GM18520 (cell line): ENCODE measurements at regions not wholly inside any gene's neighbourhood (a gene's known extent, or its start where the extent isn't known, plus 50 kb on each side); places are given as distances from the start of the nearest gene placed in this dataset.
"Not testable (repeated sequence)": the region's sequence is repeated elsewhere in the genome, so short reads cannot be mapped to it uniquely, and the experiment has no call there.

Source experiments
- ATAC-seq: cut with Tn5 transposase; IDR thresholded peaks from one replicate; pipeline ENCODE4 v1.9.1; 2021; ENCODE audit not compliant: unreplicated experiment

DNA sequence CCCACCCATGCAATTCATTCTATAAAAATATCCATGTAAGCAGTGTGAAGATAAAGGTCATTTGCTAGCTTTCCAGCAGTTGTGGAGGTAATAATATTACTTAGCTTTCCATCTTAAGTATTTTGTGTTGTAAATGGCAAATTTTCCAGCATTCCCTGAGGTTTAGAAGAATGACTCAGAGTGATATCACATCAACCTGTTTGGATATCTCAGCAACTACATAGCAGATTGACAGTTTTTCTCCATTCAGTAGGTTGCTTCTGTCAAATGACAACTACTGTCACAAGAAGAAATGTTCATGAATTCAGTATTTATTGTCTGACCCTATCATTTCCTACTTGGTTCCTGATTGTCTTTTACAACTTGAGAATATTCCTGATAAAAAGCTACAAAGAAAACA is 434.9 kb upstream of the GALNTL6 start:
- ATAC-seq, result no peak

DNA sequence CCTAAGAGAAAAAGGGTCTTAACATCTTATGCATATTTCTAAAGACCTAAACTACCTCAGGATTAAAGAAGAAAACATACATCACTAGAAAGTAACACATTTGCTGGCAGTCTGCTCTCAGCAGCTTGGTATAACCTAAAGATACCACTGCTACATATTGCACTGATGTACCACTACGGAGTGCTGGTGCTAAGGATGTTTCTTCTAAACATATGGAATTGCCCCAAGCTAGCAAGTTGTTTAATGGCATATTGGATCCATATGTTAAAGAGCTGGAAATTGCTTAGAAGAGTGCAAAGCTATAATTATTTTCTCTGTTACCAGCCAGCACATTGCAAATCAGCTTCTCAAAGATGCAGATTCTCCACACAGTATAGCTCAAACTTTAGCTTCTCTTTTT is 436.5 kb upstream of the GALNTL6 start:
- no peak for ATAC-seq

GRCh38 chr4:171353535-171353934 is 459.7 kb upstream of the GALNTL6 start:
- ATAC-seq, result no peak

GRCh38 chr4:171348090-171348489 is 465.1 kb upstream of the GALNTL6 start:
- no peak for ATAC-seq

DNA sequence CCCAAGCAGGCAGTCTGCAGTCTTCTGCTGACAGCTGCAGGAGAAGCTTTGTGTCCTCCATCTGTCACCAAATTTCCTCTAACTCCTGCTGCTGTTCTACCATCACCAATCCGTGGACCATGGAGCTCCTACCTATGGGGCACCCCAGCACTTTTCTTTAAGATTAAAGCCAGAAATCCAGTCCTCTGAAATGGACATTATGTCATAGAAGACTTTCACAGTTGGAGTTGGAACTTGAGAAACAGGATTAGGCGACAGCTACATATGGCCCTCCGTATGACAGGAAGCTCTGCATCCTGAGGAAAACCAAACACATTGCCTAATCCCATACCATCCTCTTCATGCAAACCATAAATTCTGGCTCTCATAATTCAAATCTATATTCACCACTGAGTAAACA is 470.6 kb upstream of the GALNTL6 start:
- no peak for ATAC-seq

DNA sequence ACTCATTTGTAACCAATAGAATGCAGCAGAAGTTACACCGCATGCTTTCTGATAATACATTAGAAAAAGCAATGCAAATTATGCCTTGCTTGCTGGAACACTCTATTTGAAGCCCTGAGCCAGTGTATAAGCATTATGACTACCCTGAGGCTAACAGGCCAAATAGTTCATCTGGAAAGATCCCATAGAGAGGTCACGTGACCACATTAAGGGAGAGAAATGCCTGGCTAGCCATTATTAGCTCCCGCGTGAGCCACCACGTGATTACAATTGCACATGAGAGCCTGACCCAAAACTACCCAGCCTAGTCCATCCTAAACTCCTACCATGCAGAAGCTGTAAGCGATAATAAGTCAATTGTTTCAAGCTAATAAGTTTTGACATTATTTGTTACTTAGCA is 472.9 kb upstream of the GALNTL6 start:
- no peak for ATAC-seq

GRCh38 chr4:171334549-171334948 is 478.7 kb upstream of the GALNTL6 start:
- peak; percentile 77 for ATAC-seq

GRCh38 chr4:171308661-171309060 is 504.5 kb upstream of the GALNTL6 start:
- no peak for ATAC-seq

DNA sequence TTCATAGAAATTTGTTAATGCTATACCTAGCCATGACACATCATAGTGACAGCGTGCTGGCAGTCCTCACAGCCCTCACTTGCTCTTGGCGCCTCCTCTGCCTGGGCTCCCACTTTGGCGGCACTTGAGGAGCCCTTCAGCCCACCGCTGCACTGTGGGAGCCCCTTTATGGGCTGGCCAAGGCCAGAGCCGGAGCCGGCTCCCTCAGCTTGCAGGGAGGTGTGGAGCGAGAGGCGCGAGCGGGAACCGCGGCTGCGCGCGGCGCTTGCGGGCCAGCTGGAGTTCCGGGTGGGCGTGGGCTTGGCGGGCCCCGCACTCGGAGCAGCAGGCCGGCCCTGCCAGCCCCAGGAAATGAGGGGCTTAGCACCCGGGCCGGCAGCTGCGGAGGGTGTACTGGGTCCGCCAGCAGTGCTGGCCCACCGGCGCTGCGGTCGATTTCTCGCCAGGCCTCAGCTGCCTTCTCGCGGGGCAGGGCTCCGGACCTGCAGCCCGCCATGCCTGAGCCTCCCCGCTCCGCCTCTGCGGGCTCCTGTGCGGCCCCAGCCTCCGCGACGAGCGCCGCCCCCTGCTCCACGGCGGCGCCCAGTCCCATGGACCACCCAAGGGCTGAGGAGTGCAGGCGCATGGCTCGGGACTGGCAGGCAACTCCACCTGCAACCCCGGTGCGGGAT is 515.0 kb upstream of the GALNTL6 start:
- not testable (repeated sequence) for ATAC-seq

DNA sequence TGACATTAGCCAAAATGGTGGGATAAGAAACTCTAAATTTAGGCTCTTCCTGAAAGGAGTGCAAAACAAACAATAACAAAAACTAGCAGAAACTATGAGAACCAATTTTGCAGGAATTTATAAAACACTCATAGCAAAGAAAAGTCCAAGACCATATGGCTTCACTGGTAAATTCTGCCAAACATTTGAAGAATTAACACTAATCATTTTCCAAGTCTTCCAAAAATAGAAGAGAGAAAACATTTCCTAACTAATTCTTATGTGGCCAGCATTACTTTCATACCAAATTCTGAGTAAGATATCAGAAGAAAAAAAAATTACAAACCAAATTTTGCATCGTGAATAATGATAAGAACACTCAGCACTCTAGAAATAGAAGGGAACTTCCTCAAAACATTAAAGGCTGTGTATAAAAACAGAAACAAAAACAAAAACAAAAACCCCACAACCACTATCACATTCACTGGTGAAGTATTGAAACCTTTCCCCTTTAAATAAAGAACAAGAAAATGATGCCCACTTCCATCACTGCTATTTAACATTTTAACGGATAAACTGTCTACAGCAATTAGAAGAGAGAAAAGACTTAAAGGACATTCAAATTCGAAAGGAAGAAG is 524.3 kb upstream of the GALNTL6 start:
- ATAC-seq, result no peak

DNA sequence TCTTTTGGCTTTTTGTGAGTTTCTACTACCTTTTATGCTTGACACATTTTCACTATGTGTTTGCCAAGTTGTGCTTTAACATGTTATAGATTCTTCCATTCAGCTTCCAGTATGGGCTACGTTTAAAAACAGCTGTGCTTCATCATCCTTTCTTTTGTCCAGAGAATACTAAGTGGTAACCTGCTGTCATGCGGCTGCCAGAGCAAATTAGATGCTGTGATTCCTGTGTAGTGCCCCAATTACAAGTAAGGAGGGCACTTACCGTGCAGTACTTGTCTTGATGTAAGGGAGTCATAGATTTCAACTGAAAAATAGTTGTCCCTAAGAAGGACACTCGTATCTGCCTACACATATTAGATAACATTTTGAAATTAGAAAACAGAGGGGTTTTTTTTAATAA is 531.8 kb upstream of the GALNTL6 start:
- no peak for ATAC-seq

DNA sequence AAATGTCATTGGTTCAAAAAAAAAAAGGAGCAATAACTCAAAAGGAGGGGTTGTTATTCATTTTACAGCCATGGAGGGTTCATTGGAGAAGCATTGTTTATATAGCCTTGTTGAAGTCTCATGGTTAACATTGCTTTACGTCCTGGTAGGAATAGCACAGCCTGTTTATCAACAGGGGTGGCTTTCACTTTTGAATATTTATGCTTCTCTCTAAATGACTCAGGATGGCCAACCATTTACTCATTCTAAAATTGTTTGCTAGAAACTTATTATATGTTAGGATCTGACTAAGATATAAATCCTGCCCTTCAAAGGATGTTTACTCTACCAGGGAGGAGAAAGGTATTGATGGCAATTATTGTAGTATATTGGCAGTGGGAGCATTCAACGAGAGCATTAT is 534.1 kb upstream of the GALNTL6 start:
- no peak for ATAC-seq

GRCh38 chr4:171266671-171267070 is 546.5 kb upstream of the GALNTL6 start:
- ATAC-seq, result no peak

GRCh38 chr4:171265190-171265818 is 547.9 kb upstream of the GALNTL6 start:
- ATAC-seq, result no peak

- ATAC-seq, result no peak
Observed at GRCh38 chr4:171256223-171256622, 557.0 kb upstream of the GALNTL6 start.

- no peak for ATAC-seq
Observed at GRCh38 chr4:171246948-171247347, 566.3 kb upstream of the GALNTL6 start.

DNA sequence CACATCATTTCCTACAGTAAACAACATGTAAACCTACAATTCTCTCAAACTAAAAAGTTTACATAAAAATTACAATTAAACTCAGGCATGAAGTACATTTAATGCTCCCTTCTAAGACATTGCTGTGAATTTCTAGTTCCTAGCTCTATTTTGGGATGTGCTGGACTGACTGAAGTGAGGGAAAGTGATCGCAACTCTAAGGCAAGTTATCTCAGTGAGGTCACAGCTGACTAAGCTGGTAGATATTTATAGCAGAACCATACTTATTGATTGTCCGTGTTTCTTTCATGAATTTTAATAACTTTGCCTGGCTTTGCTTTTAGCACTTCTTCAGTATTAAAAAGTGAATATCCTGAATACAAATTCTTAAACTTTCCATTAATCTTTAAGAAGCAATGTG is 570.4 kb upstream of the GALNTL6 start:
- ATAC-seq, result no peak

GRCh38 chr4:171239196-171239595 is 574.0 kb upstream of the GALNTL6 start:
- no peak for ATAC-seq

DNA sequence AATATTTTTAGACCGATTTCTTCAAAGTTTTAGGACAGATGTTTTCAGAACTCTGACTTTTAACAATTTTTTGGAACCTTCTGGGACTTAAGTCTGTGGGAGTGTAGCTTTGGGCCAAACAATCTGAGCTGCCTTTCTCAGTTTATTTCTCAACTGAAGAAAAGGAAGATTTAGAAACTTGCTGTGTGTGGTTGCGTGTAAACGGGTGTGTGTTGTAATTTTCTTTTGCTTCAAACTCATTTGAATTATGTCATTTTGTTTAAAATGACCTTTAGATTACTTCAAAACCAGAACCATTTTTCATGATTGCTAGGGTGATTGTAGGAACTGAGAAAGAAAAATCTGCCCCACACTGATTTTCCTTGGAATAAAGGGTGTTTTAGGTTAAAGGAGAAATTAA is 577.7 kb upstream of the GALNTL6 start:
- ATAC-seq, result no peak

DNA sequence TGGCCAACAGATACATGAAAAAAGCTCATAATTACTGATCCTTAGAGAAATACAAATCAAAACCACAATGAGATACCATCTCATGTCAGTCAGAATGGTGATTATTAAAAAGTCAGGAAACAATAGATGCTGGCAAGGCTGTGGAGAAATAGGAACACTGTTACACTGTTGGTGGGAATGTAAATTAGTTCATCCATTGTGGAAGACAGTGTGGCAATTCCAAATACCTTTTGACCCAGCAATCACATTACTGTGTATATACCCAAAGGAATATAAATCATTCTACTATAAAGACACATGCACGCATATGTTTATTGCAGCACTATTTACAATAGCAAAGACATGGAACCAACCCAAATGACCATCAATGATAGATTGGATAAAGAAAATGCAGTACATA is 583.9 kb upstream of the GALNTL6 start:
- not testable (repeated sequence) for ATAC-seq

GRCh38 chr4:171221181-171221580 is 592.0 kb upstream of the GALNTL6 start:
- ATAC-seq, result no peak

GRCh38 chr4:171203425-171203824 is 609.8 kb upstream of the GALNTL6 start:
- no peak for ATAC-seq

GRCh38 chr4:171202908-171203307 is 610.3 kb upstream of the GALNTL6 start:
- no peak for ATAC-seq
